GOT3 (cell line): ENCODE measurements at regions not wholly inside any gene's neighbourhood (a gene's known extent, or its start where the extent isn't known, plus 50 kb on each side); places are given as distances from the start of the nearest gene placed in this dataset.
"Not testable (repeated sequence)": the region's sequence is repeated elsewhere in the genome, so short reads cannot be mapped to it uniquely, and the experiment has no call there.

ENCODE experiments used
- DNase-seq: peaks from one replicate; lab custom pipeline; 2025; ENCODE audit warnings: mixed read lengths; lab: John Stamatoyannopoulos, UW

- no peak for DNase-seq
Measured at GRCh38 chr5:86546582-86546981, 71.2 kb upstream of the COX7C start.

DNA sequence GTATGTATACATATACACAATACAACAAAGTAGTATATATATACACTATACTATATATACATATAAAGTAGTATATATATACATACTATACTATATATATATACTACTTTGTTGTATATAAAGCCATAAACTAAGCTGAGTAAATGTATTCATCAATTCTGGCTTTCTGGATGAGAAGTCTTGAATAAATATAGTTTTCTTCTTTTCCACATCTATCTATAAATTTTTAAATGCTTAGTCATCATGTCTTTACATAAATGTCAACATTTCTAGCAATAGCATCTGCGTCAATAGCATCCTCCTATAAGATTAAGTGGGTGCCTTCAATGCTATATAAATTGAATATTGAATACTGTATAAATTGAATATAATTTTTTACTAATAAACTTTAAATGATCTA, 63.1 kb upstream of the COX7C start:
- no peak for DNase-seq

DNA sequence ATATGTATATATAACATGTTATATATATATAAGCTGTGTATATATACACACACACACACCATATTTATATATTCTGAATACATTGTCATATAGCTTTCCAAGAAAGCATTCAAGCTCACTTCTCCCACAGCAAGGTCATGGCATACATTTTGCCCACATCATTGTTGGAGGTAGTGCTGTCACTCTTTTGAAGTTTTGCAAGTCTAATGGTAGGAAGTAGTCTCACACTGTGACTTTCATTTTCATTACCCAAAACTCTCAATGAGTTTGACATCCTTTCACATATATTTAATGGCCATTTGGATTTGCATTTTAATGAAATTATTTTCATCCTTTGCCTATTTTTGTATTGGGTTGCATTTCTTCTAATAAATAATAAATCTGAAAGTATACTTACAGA, 59.8 kb upstream of the COX7C start:
- DNase-seq, result no peak

DNA sequence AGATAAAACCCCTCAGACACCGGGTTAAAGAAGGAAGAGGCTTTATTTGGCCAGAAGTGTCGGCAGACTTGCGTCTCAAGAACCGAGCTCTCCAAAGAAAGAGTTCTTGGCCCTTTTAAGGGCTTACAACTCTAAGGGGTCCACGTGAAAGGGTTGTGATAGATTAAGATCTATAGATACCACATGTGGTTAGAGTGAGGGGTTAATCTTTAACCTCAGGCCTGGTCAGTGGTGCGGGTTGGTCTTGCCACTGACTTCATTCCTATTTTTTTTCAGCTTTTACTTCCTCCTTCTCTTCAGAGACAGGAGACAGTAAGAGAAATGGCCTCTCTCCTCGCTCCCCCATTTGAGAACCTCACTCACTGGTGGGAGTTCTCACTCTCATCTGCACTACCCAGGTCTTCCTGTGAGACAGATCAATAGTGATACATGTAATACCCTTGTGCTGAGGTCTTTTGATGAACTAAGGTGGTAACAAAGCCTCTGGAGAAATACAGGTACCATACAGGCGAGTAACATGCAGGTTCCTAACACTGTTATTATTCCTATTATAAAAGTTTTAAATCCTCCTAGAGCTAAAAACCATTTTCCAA, 52.4 kb upstream of the COX7C start:
- no peak for DNase-seq

DNA sequence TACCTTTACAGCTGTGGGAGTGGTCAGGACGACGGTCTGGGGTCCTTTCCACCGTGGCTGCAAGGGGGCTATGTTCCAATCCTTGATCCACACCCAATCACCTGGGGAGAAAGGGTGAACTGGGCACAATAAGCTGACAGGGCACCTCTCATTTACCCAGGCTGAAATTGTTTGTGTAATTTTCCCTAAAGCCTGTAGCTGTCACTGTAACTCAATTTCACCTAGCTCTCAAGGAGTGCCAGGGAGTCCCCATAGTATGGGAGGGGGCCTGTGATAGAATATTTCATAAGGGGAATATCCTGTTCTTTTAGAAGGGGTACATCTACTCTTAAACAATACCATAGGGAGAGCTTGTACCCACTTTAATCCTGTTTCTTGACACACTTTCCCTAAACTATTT, 51.7 kb upstream of the COX7C start:
- not testable (repeated sequence) for DNase-seq
